IPS-NIHi7 (cell line): ENCODE measurements at regions not wholly inside any gene's neighbourhood (a gene's known extent, or its start where the extent isn't known, plus 50 kb on each side); places are given as distances from the start of the nearest gene placed in this dataset.

Experiments
- DNase-seq: peaks from one replicate; pipeline ENCODE4 v3.0.0; 2012; ENCODE audit warnings: mixed read lengths; ENCODE audit errors: extremely low spot score

DNA sequence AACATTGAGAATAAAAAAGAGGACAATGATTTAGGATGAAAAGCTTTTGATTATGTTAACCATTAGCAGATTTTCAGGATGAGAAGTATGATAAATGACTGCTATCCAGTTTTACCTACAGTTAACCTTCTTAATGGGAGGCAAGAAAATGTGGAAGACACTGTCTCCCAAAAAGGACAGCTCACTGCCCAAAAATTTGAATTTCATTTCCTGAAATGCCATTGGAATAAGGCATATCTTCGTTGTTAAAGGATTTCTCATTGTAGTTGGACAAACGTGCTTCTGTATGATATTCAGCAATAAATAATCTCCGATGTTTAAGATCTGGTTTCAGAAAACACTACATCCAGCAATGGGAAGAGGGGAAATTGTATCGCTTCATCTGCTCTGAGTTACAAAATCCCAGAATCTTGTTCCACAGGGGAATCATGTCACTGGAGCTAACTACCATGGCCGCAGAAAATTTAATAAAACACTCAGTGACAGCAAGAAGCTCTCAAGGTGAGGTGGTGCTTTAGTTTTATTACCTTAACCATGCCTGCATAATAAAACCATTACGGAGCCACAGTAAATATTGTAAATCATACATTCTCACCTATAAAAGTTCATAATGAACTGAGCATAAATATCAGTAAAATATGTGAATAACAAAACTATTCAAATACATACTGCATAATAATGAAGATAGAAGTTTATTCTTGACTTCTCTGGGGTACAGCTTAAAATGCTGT, 552.3 kb downstream of the PCDH7 start:
- no peak for DNase-seq

GRCh38 chr4:31275906-31276305, 555.7 kb downstream of the PCDH7 start:
- DNase-seq: no peak

DNA sequence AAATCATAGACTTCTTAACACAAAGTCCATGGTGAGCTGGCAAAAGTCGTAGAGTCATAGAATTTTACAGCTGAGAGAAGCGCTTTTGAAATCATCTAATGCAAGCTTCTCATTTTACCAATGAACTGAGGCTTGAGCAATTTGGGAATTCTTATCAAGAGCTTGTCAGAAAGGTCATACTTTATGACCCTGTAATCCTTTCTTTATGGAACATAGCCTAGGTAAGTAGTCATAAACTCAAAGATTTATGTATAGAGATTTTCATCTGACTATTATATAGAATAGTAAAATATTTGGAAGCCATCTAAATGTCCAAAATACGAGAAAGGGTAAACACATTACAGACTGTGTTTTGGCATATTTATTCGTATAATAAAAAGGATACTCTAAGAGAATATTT, 563.5 kb downstream of the PCDH7 start:
- no peak for DNase-seq

- DNase-seq: no peak
These were observed 570.7 kb downstream of the PCDH7 start for GRCh38 chr4:31290836-31291235.

DNA sequence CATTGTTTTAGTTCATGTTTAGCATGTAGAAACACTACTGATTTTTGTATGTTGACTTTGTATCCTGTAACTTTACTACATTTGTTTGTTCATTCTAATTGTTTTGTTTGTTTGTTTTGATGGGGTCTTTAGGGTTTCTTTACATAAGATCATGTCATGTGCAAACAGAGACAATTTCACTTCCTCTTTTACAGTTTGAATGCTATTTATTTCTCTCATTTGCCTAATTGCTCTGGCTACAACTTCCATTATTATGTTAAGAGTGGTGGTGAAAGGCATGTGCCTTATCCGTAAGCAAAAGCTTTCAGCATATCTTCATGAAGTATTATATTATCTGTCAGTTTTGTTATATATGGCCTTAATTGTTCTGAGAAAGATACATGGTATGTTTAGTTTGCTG, 571.1 kb downstream of the PCDH7 start:
- DNase-seq: no peak

DNA sequence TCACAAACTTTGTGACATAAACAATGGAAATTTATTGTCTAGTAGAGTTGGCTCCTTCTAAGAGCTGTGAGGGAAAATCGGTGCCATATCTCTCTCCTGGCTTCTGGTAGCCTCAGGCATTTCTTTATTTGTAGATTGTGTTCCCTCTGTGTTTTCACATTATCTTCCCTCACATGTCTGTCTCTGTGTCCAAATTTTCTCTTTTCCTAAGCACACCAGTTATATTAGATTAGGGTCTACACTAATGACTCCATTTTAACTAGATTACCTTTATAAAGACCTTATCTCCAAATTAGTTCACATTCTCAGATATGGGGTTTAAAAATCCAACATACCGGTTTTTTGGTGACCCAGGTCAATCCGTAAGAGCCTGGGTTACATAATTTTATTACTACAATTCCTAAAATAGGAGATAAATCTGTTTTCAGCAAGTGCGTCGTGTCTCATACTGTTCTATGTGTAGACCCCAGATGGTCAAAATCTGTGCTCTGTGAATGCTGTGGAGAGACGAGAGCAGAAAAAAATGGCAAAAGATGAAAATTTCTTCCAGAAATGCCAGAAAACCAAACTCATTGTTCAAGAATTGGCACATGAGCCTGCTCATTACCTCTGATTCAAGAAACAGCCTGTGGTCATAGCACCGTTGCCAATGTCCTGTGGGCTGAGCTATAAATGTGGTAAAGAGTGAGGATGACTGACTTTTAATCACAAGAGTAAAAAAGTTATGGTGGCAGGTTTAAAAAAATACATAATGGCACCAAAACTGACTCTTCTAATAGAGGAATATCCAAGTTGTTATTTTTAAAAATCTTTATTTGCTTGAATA, 574.7 kb downstream of the PCDH7 start:
- DNase-seq: no peak

DNA sequence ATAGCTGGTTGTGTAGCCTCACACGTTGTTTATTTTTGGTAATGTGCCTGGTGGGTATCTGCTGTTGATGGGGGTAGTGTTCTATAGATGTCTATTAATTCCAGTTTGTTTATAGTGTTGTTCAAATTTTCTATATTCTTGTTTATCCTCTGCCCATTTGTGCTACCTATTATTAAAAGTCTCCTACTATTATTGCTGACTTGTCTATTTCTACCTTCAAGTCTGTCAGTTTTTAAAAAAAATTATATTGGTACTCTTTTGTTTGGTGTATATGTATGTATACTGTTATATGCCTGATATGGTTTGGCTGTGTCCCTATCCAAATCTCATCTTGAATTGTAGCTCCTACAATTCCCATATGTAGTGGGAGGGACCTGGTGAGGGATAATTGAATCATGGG, 578.6 kb downstream of the PCDH7 start:
- no peak for DNase-seq

DNA sequence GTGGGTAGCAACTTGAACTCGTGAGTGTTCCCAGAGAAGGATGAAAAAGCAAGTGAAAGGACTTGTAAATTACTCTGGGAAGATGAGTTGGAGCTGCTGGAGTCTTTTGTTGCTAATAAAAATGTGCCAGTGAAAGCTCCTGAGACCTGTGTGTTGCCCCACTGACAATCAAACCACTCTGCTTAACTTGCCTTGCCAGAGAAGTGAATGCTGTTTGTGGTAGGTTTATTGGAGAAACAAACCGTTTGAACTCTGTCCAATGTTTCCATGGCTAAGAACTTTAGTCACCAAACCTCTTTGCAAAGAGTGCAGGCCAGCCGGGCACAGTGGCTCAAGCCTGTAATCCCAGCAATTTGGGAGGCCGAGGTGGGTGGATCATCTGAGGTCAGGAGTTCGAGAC, 586.9 kb downstream of the PCDH7 start:
- DNase-seq: no peak

DNA sequence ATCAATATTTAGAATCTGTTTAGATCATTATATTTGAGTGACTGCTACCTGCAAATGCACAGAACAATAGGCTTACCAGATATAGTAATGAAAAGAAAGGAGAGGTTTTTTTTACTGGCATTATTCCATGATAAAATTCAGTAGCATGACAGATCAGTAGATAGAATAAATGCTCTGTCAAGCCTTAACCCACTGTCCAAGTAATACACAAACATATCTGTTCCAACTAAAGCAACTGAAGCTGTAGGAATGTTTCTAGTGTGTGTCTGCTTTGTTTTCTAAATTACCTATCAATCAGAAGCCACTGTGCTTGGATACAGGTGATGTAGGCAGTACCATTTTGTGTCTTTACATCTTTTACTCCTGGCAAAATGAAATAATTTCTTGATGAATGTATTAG, 604.6 kb downstream of the PCDH7 start:
- DNase-seq: no peak

GRCh38 chr4:31325300-31325699, 605.1 kb downstream of the PCDH7 start:
- no peak for DNase-seq

GRCh38 chr4:31327031-31327430, 606.9 kb downstream of the PCDH7 start:
- no peak for DNase-seq

GRCh38 chr4:31328932-31329331, 608.8 kb downstream of the PCDH7 start:
- no peak for DNase-seq

- no peak for DNase-seq
These were observed 614.1 kb downstream of the PCDH7 start for GRCh38 chr4:31334086-31334910.

DNA sequence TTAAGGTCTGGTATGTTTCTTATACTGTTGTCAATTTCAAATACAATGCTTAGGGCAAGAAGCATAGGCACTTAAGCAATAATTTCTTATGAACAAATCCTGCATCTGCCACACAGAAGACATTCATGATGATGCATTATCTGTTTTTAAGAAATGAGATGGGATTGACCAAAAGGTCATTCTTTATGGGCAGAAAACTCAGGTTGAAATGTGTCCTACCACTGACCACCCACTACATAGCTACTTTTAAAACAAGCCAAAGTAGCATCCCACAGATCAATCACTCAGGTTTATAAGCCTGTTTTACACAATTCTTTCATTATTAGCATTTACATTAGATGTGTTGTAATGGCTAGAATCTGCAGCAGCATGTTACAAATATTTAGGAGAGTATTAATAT, 617.8 kb downstream of the PCDH7 start:
- no peak for DNase-seq

DNA sequence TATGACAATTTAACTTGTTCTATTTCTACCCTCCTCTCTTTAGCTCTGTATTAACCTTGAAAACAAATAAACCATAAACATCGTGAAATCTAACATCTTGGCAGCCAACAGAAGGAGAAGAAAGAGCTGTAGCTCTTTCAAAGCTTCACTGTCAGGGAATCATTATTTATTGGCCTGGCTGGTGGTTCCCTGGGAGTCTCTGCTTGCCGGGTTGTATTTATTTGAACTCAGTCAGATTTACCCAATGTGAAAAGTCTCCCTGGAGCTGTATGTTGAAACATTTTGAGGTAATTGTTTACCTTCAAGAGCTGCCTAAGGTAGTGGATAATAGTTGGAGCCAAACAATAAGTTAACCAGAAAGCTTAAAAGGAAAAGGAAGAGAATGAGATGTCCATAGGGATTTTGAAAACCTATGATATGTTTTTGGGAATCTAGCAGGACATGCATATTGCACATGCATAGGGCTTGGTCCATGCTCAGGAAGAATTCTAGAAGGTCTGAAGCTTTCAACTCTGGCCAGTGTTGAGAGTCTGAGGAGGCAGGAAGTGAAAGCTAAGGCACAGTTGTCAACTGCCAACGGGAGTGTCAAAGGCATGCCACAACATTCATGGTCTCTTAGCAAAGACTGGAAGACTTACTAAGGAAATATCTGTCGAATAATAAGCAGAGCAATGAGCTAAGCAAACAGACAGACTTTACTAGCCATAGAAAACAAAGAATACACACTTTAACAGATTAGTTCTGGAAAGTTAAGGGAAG, 621.6 kb downstream of the PCDH7 start:
- no peak for DNase-seq

DNA sequence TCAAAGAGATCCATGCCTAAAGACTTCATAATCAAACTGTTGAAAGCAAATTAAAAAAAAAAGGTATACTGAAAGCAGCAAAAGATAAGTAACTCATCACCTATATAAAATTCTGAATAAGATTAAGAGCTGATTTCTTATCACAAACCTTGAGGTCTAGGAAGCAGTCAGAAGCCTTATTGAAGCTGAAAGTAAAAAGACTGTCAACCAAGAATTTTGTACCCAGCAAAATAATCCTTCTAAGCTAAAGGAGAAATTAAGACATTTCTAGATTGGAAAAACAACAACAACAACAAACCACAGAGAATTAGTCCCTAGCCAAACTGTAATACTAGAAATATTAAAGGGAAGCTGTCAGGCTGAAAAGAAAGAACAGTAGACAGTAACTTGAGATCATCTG, 622.9 kb downstream of the PCDH7 start:
- DNase-seq: no peak

- no peak for DNase-seq
These were observed 629.7 kb downstream of the PCDH7 start for GRCh38 chr4:31349907-31350306.

- no peak for DNase-seq
These were observed 631.5 kb downstream of the PCDH7 start for GRCh38 chr4:31351695-31352094.

DNA sequence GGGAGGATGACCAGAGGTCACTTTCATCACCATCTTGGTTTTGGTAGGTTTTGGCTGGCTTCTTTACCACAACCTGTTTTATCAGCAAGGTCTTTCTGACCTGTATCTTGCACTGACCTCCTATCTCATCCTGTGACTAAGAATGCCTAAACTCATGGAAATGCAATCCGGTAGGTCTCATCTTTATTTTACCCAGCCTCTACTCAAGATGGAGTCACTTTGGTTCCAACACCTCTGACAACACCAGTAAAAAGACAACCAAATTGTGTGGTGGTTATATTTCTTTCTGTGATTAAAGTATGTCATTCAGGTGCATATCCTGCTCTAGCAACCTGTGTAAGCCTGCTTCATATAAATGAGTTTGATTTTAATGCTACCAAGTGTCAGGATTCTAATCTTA, 636.7 kb downstream of the PCDH7 start:
- DNase-seq: no peak

DNA sequence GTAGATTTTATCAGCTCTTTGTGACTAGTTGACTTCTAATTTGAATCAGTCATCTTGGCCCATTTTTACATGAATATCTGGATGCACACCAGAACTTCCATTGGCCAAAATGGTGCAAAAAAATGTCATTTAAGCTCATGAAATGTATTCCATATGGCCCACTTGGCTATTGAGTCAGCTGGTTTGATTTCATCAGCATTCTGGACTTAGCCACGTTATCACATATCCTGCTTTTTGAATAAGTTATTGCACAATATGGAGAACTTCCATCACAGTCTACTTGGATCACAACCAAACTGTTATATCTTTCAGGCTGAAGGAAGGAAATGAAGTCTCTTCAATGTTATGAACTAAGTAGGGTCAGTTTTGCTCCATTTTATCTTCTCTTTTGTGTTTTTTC, 640.6 kb downstream of the PCDH7 start:
- DNase-seq: no peak

GRCh38 chr4:31362756-31363155, 642.6 kb downstream of the PCDH7 start:
- no peak for DNase-seq
